Activated CD4-positive, alpha-beta T cell treated with anti-CD3 and anti-CD28 coated beads, Interleukin-2, Interleukin-6, amounts not matched to agents 100 ng/mL and 50 ng/mL, durations not matched to agents 16 hours and 8 hours (primary cell): ENCODE measurements at regions not wholly inside any gene's neighbourhood (a gene's known extent, or its start where the extent isn't known, plus 50 kb on each side); places are given as distances from the start of the nearest gene placed in this dataset.
"Not testable (repeated sequence)": the region's sequence is repeated elsewhere in the genome, so short reads cannot be mapped to it uniquely, and the experiment has no call there.

ENCODE experiments used
- DNase-seq: peaks from one replicate; pipeline ENCODE4 v3.0.0-alpha.2; 2020

DNA sequence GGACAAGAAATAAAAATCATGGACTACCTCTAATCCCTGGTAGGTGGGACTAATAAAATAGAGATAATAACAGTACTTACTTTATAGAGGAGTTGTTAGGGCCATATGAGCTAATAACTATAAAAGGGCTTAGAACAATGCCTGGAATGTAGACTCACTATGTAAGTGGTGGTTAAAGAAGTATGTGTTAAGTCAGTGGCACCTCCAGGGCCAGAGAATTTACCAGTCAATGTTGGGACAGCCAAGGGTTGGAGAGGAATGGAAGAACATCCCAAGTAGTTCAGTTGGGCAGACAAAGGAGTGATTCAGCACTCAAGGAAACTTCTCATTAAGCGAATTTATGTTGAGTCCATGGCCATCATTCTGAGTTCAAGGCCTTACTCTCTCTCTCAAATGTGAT, 116.8 kb downstream of the OTOR start:
- DNase-seq: no peak

DNA sequence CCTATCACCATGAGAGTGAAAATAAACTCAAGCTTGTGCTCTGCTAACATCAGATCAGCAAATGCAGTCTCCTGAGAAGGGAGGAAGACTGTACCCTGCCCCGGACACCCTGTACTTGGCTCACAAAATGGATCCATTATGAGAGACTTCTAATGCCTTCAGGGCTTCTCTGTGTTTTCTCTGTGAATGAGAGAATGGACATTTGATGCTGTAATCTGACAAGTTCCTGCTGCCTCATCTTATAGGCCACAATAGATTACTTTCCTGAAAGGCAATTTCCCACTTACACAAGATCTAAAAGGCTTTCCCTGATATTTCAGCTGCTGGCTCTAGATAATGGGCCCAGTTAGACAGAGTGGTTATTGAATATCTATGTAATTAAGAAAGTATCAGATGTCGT, 117.2 kb downstream of the OTOR start:
- no peak for DNase-seq

DNA sequence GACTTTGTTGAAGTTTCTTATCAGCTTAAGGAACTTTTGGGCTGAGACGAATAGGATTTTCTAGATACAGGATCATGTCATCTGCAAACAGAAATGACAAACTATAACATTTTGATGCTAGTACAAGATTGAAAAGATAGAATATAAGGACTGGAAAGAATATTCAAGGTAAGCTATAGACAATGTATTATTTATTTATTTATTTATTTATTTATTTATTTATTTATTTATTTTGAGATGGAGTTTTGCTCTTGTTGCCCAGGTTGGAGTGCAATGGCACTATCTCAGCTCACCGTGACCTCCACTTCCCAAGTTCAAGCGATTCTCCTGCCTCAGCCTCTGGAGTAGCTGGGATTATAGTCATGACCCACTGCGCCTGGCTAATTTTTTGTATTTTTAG, 125.0 kb downstream of the OTOR start:
- not testable (repeated sequence) for DNase-seq

DNA sequence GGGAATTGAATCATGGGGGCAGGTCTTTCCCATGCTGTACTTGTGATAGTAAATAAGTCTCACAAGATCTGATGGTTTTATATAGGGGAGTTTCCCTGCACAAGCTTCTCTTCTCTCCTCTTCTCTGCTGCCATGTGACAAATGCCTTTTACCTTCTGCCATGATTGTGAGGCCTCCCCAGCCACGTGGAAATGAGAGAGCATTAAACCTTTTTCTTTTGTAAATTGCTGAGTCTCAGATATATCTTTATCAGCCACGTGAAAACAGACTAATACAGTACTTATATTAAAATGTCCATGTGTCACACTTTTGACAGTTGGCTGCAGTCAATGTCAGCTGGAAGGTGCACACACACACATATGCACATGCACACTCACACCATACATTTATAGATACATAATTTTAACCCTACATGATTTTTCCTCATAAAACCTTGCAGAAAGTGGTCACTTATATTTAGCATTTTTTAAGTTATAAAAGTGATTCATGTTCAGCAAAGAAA, 128.9 kb downstream of the OTOR start:
- DNase-seq: no peak

DNA sequence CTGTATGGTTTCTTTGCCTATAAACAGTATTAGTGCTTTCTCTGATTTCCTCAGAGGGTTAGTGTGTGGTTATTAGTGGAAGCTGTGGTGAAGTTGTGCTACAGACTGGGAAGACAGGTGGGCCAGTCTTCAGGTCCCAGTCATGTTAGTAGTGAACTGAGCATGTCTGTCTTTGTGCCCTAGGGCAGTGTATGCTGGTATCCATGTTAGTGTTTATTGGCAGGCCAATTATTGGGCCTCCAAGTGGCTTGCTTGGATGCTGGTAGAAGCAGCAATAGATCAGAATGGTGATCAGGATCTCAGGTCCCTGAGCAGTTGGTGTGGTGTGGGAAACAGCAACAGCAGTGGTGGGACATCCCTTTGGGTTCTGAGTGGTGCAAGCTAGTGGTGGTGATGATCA, 137.6 kb downstream of the OTOR start:
- no peak for DNase-seq

DNA sequence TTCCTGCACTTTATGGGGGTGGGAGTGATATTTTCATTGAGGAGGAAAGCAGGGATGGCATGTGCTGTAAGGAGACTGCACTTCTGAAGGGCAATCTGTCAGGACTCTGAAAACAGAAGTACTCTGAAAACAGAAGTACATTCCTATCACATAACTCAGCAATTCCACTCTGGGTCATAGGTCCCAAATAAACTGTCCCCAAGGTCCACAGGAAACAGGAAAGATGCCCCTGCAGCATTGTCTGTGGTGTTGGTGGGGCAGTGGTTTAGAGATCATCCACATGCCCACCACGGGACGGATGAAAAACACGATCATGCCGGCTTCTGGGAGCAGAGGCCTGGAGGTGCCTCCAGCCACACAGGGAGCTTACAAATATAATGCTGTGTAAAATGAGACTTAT, 150.3 kb downstream of the OTOR start:
- no peak for DNase-seq

DNA sequence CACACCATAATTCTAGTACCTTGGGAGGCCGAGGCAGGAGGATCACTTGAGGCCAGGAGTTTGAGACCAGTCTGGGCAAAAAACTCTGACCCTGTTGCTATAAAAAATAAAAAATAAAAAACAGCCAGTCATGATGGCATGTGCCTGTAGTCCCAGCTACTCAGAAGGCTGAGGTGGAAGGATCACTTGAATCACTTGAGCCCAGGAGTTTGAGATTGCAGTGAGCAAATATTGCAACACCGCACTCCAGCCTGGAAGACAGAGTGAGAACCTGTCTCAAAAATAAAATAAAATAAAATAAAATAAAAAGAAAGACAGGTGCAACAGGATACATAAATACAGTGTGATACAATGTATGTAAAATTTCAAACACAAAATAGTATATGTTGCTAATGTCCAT, 154.5 kb downstream of the OTOR start:
- DNase-seq: no peak

DNA sequence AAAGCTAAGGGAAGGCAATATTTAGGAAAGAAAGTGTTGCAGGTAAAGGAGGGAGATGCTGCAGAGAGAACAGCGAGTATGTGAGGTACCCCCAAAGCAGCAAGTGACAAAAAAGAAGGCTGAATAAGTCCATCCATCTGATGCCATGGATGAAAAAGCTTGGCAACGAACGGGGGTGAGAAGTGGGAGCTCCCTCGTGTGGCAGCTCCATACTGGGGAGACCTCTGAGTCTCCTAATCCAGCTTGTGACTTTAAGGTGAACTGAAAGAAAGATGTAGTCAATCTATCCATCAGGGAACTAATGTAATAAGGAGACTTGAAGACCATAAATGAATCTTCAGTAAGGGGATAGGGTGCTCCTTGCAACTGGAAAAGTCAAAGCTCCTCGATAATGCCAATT, 156.6 kb downstream of the OTOR start:
- no peak for DNase-seq

DNA sequence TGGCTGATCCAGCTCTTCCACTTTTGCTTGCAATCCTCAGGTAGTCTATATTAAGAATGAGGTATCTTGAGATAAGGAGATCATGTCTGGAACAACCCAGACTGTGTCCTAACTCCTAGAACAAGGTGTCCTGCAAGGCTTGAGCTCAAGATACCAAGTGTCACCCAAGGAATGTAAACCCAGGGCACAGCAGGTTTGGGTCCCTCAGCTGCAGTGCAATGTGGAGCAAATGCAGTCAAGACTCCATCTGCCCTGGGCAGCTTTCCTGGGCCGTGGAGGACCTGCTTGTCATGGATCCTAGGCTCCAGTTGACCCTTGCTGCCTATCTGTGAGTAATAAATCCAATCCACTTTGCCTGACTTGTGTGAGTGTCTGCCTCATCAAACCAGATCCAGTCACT, 166.1 kb downstream of the OTOR start:
- DNase-seq: no peak

DNA sequence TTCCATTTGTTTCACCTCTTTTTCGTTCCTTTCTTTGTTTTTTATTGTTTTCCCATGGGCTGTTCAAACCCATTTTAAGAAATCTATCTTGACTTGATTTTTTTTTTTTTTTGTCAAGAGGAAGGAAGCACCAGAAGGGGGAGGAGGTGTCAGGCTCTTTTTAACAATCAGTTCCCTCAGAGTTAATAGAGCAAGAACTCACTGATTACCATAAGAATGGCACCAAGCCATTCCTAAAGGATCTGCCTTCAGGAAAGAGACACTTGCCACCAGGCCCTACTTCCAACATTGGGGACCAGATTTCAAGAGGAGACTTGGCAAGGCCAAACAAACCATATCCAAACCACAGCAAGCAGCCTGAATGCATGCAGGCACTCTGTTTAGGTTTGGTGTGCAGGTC, 168.0 kb downstream of the OTOR start:
- DNase-seq: no peak

DNA sequence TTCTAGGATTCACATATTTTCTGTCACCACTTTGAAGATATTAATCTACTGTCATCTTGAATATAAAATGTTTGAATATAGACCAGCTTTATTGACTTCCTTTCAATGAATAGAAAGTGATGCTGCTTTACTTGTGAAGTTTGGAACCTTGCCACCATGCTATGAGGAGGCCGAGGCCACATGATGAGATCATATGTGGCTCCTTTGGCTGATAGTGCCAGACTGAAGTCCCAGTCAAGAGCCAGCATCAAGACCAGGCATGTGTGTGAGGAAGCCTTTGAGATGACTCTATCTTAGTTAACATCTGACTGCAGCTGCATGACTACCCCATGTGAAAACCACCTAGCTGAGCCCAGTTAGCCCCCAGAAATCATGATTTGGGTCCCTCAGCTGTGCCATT, 169.5 kb downstream of the OTOR start:
- DNase-seq: no peak

DNA sequence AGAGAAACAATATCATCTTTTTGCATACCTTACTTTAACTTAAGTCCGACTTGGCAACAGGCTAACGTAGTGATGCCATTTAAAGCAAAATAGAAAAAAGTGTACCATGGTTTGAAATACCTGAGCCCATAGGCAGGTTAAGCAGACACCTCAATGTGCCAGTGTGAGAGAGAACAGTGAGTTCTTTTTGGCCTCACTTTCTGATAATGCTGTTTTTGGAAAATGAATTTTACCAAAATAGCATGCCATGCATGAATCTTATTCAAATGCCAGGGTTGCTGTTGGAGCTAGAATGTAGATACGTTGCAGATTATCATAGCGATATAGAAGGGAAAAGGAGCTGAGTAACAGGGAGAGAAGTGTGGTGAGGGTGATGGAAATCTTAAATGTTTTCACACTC, 170.2 kb downstream of the OTOR start:
- no peak for DNase-seq

DNA sequence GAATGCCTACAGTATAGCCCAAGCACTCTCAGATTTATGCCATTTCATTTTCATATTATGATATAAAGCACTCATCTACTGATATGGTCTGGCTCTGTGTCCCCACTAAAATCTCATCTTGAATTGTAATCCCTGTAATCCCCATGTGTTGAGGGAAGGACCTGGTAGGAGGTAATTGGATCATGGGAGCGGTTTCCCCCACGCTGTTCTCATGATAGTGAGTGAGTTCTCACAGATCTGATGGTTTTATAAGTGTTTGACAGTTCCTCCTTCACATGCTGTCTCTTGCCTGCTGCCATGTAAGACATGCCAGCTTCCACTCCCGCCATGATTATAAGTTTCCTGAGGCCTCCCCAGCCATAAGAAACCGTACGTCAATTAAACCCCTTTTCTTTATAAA, 171.7 kb downstream of the OTOR start:
- no peak for DNase-seq

DNA sequence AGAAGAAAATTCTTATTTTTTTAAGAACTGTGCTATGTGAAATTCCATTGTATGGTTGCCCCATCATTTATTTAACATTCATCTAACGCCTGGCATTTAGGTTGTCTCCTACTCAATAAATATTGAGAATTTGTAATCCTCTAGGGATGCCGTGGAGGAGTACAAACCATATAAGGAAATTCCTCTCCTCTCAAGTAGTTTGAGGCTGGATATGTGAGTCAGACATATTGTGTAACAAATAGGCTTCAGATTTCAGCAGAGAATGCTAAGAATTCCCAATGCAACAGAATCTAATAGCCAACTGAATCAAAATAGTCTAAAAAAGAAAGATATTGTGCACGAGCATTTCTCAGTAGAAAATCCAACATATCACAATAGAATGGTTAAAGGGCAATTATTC, 174.7 kb downstream of the OTOR start:
- no peak for DNase-seq

DNA sequence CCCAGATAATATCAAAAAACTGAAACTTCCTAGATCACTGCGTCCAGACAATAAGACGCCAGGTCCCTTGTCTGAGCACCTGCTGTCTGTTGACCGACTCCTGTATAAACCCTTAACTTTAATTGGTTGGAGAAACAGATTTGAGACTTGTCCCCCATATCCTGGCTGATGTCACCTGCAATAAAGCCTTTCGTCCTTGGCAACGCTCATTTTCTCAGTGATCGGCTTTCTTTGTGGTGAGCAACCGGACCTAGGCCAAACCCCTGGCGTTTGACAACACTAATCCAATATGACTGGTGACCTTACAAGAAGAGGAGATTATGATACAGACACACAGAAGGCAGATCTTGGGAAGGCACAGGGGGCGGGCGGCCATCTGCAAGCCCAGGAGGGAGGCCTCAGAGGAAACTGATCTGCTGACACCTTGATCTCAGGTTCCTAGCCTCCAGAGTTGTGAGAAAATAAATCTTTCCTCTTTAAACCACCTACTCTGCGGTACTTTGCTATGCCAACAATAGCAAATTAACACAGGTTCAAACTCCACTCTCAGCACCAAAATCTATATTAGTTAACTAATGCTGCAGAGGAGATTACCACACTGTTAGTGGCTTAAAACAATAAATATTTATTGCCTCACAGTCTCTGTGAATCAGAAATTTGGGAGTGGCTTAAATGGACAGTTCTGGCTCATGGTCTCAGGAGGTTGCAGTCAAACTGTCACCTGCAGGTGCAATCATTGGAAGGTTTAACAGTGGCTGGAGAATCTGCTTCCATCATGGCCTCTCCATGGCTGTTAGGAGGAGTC, 178.7 kb downstream of the OTOR start:
- DNase-seq: no peak

DNA sequence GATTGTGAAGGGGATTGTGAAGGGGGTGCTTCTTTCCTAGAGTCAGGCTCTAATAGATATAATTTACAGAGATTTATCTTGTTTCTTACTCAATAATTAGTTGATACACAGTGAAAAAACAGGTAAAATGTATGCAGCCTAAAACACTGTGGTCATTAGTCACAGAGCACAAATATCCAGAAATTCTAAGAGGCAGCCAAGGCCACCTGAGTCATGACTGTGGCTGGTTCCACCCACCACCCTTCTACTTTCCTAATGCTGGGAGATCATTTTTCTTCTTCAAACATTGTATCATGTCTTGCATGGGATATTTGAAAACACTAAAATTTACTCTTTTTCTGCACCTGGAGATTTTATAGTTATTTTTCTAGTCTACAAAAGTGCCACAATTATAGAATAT, 181.6 kb downstream of the OTOR start:
- DNase-seq: no peak

DNA sequence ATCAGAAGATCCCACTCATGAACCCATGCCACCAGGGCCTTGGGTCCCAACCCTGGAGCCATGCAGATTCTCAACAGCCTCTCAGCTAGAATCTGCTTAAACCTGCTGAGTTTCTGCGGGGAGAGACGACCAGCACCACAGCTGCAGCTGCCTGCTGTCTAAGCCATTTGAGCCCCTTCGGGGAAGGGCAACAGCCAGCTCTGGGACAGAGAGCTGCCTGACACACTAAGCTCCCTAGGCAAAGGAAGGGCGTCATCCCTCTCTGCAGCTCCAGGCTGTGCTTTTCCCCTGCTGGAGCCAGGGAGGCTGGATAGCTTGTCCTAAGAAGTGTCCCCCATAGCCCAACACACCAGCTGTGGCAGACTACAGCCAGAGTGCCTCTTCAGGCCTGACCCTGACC, 182.5 kb downstream of the OTOR start:
- no peak for DNase-seq

DNA sequence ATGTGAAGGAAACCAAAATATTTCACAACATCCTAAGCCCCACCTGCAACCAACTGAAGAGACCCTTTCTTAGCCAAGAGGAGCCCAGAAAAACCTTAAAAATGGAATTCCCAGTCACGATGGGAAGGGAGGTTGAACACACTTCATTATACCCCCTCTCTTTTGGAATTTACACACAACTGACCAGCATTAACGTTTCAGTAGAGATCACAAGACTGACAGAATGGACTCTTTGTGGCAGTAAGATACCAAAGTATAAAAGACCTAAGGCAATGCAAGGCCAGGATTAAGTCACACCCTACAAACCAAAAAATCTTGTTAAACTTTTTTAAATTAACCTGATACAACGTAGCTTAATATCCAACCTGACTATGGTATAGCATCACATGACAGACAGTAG, 190.9 kb downstream of the OTOR start:
- no peak for DNase-seq

DNA sequence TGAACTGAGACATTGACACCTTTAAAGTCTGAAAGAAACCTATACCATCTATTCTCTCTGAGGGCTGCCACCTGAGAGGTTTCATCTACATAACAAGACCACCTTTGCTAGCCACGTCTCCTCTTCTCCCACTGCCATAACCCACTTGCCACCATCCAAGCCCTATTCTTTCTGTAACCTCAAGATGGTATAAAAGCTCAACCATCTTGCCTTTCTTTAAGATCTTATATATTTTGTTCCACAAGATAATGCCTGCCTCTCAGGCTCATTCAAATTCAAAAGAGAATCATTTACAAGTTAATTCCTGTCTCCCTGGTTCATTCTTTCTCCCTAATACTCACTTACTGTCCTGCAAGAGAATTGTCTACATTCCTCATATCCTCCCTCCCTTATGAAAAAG, 192.5 kb downstream of the OTOR start:
- DNase-seq: no peak

DNA sequence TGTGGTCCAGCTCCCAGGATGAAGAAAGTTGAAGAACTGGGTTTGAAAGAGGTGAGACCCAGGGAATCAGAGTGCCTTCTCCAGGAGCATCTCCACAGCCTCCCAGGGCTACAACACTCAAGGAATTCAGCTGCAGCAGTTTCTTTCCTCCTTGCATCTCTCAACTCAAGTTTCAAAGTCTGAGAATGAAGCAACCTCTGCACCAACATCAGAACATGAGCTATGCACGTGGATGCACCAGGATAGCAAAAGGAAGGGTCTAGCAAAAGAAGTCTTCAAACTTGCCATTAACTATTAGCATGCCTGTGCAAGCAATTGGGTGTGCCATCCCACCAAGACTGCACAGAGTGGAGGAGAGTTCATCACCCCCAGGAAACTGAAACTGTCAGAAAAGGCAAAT, 193.9 kb downstream of the OTOR start:
- no peak for DNase-seq

DNA sequence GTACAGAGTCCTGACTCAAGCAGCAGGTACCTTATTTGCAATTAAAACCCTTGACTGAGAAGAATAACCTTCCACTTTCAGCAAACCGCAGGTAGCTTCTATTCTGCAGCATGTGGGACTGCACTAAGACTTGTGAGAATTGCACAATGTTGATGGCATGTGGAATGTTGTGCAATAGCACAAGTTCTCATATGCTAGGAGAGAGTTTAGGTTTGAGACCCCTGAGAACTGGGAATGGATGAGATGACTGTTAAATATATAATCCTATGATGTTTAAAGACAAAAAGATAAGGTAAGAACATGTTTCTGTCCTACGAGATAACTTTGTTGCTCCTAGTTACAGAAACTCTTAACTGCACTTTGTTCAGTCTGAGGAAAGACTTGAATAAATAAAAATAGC, 194.6 kb downstream of the OTOR start:
- no peak for DNase-seq

DNA sequence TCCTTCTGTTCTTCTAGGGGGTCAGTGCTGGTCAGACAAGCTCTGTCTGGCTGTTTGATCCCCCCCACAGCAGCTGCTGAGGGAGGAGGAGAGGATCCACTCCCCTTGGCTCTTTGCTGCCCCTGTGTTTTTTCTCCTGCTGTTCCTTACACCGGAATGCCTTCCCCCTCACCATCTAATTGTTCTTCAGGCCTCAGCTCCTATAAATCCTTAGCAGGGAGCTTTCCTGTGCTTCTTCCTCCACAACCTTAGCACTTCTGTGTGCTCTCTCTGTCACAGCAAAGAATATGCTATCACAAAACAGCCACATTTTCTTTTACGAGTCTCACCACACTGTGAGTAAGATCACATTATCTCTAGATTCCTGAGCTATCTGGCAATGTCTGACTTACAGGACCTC, 196.6 kb downstream of the OTOR start:
- DNase-seq: no peak

DNA sequence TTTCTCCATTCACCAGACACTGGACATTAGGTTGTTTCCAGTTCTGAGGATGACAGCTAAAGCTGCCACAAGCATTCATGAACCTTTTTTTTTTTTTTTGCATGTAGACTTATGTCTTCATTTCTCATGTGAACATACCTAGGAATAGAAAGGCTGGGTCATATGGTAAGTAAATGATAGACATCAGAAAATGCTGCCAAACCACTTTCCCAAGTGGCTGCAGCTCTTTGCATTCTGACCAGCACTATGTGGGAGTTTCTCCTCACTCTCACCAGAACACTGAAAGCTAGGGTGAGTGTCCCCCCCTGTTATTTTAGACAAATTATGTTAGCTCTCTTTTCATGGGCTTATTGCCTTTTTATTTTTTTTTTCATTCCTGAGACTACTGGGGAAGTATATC, 197.5 kb downstream of the OTOR start:
- DNase-seq: no peak

DNA sequence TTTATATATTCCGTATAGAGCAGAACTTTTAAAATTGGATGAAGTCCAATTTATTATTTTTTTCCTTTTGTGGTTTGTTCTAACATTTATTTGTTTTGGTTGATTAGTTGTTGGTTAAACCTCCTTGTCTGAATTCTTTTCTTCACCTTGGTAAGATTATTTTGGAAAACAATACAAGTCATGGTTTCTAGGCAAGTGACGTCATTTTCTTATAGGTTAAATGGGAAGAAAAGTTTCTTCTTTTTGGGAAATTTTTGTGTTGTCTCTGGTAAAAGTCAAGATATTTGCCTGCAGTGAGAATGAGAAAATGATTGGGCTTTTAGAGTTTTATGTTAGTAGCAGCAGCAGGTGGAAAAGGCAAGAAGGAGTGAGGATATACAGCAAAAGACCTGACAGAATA, 197.9 kb downstream of the OTOR start:
- DNase-seq: no peak

DNA sequence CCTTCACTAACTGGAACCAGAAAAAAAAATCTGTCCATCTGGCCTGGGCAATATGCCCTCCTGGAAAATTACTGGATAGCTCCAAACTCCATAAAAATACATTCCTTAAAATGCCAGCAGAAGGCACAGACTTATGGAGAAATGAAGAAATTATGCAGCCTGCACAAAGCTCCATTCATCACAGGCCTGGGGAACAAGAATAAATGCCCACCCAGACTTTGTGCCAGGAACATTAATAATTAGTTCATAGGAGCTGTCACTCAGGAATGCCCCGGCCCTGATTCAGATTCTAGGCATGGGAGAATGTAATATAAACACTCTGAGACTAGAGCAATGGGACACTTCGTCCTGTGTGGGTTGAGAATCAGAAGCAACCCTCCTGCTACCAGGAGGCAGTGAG, 199.3 kb downstream of the OTOR start:
- no peak for DNase-seq
